SIG-M5 treated with dmso at 0.1 percent for 504 hours (cell line): ENCODE measurements at regions not wholly inside any gene's neighbourhood (a gene's known extent, or its start where the extent isn't known, plus 50 kb on each side); places are given as distances from the start of the nearest gene placed in this dataset.

Experiments
- DNase-seq: peaks from one replicate; lab custom pipeline; 2025; ENCODE audit not compliant: unreplicated experiment; lab: John Stamatoyannopoulos, UW

DNA sequence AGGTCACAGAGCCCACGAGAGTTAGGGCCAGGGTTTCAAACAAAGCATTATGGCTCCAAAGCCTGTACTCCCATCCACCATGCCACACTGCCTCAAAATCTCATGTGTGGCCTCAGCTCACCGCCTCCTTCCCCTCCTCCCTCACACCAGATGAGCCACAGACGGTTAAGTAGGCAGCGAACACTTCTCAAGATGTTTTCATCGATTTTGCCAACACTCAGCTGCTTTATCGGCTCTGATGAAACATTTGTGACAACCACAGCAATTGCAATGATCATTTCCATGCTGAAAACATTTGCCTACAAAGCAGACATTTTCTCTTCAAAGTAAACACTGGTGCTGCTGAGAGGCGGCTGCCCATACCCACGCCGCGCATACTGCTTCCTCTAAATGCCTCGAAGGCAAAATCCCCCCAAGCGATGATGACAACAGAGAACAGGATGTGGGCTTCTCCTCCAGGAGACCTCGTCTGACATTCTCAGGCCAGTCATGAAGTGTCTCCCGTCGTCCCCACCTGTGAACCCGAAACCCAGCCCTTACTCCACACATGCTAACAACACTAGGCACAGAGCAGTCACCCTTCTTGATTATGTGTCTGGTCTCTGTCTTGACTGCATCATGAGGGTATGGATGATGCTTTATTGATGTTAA, 599.2 kb downstream of the SOX6 start:
- no peak for DNase-seq

DNA sequence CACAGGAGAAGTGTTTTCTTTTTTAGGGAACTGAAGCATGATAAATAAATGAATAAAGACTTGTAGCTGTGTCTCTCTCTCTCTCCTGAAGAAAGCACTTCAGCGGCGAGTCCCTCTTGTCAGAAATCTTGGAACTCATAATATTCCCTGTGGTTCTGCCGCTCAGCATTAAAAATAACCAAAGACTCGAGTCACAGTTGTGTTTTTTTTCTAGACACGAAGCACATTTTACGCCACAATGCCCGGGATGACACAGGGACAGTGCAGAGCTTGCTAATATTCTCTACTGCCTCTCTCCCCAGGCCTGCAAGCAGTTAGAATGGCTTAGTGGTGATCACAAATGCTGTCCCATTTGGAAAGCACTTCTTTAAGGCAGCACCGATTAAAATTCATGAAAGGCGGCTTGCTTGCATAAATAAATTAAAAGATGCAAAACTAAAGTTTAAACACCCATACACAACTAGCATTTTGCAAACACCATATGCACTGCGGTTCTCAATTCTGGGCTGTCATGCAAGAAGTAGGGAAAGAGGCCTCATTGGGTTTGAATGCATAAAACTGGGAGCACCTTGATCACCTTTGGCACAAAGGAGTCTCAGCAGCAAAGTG, 597.4 kb downstream of the SOX6 start:
- DNase-seq, result no peak

- DNase-seq, result no peak
Measured at GRCh38 chr11:15761235-15761634, 595.1 kb downstream of the SOX6 start.

DNA sequence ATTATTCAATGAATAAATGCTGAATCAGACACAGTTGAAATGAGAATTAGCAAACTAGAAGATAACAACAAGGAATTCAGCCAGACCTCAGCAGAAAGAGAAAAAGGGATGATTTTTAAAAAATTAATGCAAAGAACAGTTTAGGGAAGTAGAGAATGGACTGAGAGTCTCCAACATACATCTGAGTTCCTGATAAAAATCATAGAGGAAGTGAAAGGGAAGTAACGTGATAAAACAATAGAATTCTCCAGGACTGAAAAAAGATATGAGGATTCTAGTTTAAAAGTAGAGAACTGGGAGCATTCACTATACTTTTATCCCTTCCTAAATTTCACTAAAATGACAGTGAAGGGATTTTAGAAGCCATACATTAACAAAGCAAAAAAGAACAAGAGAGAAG, 592.0 kb downstream of the SOX6 start:
- DNase-seq, result peak; percentile 6

DNA sequence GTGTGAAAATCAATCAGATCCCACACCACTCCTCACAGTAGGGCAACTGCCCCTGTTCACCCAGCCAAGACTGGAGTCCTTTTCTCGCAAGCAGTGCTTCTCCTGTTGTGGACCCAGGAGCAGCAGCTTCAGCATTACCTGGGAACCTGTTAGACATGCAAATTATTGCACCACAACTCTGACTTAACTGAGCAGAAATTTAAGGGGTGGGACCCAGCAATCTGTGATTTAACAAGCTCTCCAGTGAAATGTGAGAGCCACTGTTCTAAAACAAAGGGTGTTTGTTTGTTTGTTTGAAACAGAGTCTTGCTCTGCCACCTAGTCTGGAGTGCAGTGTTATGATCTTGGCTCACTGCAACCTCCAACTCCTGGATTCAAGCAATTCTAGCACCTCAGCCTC, 591.4 kb downstream of the SOX6 start:
- DNase-seq, result no peak

GRCh38 chr11:15765530-15765929, 590.8 kb downstream of the SOX6 start:
- no peak for DNase-seq

GRCh38 chr11:15768321-15768720, 588.0 kb downstream of the SOX6 start:
- DNase-seq, result no peak

GRCh38 chr11:15769203-15769602, 587.1 kb downstream of the SOX6 start:
- DNase-seq, result peak; percentile 22

DNA sequence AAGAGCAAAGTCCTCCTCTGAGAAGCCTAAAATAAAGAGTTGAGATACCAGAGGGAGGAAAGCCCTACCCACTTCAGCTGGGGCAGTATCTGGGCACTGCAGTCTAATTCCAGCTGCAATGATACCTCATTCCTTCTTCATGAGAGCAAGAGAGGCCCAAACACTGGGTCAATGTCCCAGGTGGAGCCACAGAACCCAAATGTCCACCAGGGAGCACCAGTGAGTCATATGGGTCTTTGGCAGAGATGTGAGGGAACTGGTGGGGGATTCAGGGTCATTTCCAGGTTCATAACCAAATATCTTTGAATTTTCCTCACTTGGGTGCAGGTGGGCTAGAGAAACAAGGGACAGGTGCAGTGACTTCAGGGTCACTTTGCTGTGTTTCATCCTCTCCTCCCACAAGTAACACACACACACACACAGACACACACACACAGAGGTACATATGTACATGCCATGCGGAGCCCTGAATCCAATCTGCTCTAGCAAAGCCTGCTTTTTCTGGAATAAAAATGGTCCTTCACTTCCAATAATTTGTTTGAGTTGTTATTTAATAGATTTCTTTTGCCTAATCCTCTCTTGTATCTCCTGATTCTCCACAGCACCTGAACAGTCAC, 585.4 kb downstream of the SOX6 start:
- no peak for DNase-seq

DNA sequence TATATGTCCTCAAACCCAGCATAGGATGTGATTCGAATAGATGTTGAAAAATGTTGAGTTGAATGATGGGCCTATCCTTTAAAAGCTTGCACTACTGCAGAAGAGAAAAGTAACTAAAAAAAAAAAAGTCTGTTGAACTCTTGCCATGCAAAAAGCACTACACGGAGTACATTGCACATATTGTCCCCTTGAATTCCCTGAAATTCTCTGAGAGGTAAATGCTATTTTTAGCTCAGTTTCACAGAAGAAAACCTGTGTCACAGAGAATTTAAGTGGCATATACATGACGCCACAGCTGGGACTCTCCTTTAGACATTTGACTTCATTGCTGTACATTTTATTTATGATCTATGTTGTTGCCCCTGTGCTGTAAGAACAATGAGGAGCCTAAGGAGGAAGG, 583.8 kb downstream of the SOX6 start:
- no peak for DNase-seq

- DNase-seq, result no peak
Measured at GRCh38 chr11:15772981-15773380, 583.4 kb downstream of the SOX6 start.

DNA sequence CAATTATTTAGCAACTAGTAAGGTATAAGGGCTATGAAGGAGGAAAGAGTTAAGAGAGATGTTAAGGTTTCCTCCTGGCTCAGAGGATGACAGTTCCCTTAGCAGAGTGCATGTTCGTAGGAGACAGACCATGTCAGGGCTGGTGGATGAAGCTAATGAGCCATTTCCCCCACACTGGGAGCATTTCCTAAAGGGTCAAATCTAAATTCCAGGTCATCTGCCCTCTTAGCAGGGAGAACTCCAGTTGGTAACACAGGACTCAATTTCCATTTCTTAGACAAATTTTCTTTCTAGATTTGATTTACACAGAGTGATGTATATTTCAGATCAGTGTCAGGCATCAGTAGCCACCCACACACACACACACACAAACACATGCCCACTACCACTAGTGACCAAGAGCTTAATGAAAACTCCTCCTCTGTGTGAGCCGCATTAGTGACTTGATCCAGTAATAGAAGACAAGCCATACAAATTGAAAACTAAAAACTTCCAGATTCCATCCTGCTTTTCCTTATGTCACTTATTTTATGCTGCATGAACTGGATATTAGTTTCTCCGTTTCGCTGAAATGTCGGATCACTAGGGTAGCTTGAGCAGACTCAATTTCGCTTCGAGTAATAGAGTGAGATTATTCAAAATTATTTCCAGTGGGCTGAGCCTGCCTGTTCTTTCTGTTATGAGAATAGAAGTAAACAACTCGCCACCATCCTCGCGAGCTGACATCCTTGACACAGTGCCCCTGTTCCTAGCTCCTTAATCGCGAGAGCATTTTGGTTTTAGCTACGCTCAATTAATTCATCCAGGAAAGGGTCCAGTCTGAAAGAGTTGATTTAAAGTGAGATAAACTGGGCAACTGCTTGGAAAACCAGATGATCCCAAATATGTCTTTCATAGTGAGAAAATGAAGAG, 582.6 kb downstream of the SOX6 start:
- DNase-seq, result no peak

- DNase-seq, result no peak
Measured at GRCh38 chr11:15774388-15774939, 581.9 kb downstream of the SOX6 start.

DNA sequence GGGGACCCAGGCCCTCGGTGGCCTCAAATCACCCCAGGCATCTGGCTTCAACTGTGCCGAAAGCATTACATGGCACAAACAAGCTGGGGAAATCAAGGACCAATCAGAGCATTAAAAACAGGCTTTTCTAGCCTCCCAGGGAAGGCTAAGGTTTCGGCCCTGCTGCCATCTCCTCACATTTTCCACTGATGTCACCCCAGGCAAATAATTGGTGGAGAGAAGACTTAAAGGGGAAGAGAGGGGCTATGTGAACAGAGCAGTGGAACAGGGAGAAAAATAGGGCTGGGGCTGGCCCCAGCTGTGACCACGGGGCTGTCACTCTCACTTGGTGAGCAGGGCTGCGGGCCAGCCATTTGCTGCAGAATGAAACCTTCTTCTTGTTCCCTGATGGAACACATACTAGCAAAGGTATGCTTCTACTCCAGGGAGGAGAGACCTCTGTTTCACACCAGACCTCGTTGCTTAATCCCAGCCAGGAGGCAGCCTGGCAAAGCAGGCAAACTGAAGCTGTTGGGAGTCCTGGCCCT, 581.3 kb downstream of the SOX6 start:
- no peak for DNase-seq

DNA sequence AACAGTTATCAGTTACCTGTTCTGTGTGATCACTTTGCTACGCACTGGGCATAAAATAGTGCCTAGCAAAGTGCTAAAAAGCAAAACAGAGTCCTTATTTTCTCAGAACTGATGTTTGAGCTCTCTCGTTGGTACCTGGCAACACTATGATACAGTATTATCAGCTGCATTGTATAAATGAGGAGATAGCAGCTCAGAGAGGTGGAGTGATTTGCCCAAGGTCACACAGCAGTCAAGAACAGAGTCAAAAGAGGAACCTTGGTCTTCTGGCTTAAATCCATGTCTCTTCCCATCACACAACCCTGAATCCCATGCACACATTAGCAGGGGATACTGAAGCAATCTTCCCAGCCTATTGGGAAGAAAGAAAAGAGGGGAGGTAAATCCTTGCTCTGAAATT, 580.5 kb downstream of the SOX6 start:
- no peak for DNase-seq

DNA sequence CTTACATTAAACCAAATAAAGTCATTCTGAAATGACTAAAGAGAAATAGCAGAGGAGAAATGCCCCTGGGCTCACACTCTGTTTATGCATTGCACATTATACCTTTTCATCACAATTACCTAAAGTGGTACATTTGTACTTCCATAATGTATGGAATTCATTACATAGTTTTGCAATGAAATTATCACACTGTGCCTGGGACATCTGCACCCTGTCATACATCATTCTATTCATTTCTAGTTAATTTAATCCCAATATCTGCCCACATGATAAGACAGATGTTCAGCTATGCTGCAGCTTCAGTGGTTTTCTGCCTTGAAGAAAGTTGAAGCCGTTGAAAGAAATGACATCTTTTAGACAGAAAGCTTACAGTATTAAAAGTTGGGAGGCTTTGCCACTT, 580.0 kb downstream of the SOX6 start:
- DNase-seq, result no peak

DNA sequence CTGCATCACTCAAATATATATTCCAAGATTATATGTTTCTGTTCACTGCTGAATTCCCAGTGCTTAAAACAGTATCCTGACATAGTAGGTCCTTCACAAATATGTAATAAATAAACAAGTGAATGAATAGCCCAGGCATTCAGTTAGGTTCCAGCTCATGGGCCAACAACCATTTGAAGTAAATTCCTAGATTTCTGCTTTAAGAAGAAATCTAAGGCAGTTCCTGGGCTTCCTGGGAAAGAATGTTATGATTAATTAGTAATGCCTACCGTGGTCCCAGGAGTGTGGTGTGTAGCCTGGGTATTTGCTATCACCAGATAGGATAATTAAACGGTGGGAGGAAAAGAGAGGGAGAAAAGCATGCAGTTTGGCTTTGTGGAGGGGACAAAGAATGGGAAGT, 576.8 kb downstream of the SOX6 start:
- DNase-seq, result no peak

DNA sequence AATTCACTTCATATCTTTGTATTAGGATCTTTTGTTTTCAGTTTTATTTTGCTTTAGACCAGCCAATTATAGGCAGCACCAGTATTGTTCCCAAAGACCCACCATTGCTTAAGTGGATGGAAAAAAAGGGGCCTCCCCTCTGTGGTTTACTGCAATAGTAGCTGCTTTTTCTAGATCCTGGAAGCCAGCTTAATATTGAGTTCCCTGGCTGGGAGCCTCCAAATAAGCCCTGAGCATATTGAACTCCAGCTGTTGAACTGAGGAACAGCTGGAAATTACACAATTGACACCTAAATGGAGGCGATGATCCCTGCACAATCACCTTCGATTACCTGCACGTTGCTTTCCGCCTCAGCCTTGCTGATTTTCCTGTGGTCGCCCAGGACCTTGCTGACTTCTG, 576.0 kb downstream of the SOX6 start:
- DNase-seq, result no peak

GRCh38 chr11:15780837-15781236, 575.5 kb downstream of the SOX6 start:
- no peak for DNase-seq

GRCh38 chr11:15783619-15784018, 572.7 kb downstream of the SOX6 start:
- no peak for DNase-seq
